DND-41 (cell line): ENCODE measurements at regions not wholly inside any gene's neighbourhood (a gene's known extent, or its start where the extent isn't known, plus 50 kb on each side); places are given as distances from the start of the nearest gene placed in this dataset.

Source experiments
- EZH2 ChIP-seq: IDR thresholded peaks from 3 replicates; pipeline ENCODE4 v1.6.1; 2012; ENCODE audit warnings: borderline replicate concordance, low read depth, mild to moderate bottlenecking, moderate library complexity, low read length, inconsistent platforms; ENCODE audit not compliant: severe bottlenecking
- TF ChIP-seq, protein P1 (sequence below): IDR thresholded peaks from 2 replicates; pipeline ENCODE4 v1.5.1; 2012; ENCODE audit warnings: borderline replicate concordance, low read length, moderate library complexity, mild to moderate bottlenecking; ENCODE audit not compliant: poor library complexity, severe bottlenecking; ENCODE audit errors: extremely low read depth

GRCh38 chr12:40431169-40431568 lies 206.4 kb downstream of the LRRK2 start:
- TF ChIP-seq, protein P1, sequence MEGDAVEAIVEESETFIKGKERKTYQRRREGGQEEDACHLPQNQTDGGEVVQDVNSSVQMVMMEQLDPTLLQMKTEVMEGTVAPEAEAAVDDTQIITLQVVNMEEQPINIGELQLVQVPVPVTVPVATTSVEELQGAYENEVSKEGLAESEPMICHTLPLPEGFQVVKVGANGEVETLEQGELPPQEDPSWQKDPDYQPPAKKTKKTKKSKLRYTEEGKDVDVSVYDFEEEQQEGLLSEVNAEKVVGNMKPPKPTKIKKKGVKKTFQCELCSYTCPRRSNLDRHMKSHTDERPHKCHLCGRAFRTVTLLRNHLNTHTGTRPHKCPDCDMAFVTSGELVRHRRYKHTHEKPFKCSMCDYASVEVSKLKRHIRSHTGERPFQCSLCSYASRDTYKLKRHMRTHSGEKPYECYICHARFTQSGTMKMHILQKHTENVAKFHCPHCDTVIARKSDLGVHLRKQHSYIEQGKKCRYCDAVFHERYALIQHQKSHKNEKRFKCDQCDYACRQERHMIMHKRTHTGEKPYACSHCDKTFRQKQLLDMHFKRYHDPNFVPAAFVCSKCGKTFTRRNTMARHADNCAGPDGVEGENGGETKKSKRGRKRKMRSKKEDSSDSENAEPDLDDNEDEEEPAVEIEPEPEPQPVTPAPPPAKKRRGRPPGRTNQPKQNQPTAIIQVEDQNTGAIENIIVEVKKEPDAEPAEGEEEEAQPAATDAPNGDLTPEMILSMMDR = no peak
- TF ChIP-seq EZH2 = no peak
